GM12878 (cell line): ENCODE measurements at regions not wholly inside any gene's neighbourhood (a gene's known extent, or its start where the extent isn't known, plus 50 kb on each side); places are given as distances from the start of the nearest gene placed in this dataset.

Experiments
- ATAC-seq: fragments of 200-7000 bp; cut with Tn5 transposase; 3 replicates; pipeline ENCODE4 v1.9.1; 2020; ENCODE audit warnings: mild to moderate bottlenecking, moderate library complexity
- BruUV-seq: library from RNA; stranded (reverse); fragments of 400-500 nt; replicated peaks from 2 replicates; lab custom pipeline; 2021; lab: Mats Ljungman, UMichigan
- CTCF ChIA-PET: fragments of 300-600 bp; sonication (Branson Sonifier 250); formaldehyde crosslinking; extraction: SDS; loops from one replicate; lab custom pipeline; 2021; ENCODE audit warnings: inconsistent platforms; lab: Yijun Ruan, JAX
- POLR2A ChIA-PET: fragments of 350-600 bp; formaldehyde crosslinking; extraction: SDS; loops from one replicate; lab custom pipeline; 2021; ENCODE audit warnings: inconsistent platforms; lab: Charles Lee
- RAD21 ChIA-PET: fragments of 300-600 bp; sonication (Branson Sonifier 250); formaldehyde crosslinking; loops from one replicate; lab custom pipeline; 2023; ENCODE audit warnings: antibody characterized with exemption; ENCODE audit not compliant: unreplicated experiment; lab: Charles Lee
- SMC1A ChIA-PET: fragments of 300-600 bp; sonication (Branson Sonifier 250); formaldehyde crosslinking; loops from one replicate; lab custom pipeline; 2023; ENCODE audit not compliant: unreplicated experiment, uncharacterized antibody; lab: Charles Lee
- DNase-seq: peaks from one replicate; pipeline ENCODE4 v3.0.0-alpha.2; 2011; ENCODE audit warnings: low read depth, low spot score
- FAIRE-seq: peaks from 3 replicates; lab custom pipeline; 2011; peaks lifted over from hg19 to GRCh38; lab: Jason Lieb, UNC
- H2AFZ ChIP-seq: 2 replicates; pipeline ENCODE4 v1.6.0; 2011; ENCODE audit warnings: low read depth, low read length, control low read depth; ENCODE audit not compliant: control insufficient read depth
- H3K27ac ChIP-seq: 2 replicates; pipeline ENCODE4 v1.5.1; 2011; ENCODE audit warnings: control low read depth; ENCODE audit not compliant: control insufficient read depth, insufficient read depth
- H3K27me3 ChIP-seq, 2 experiments: replicated peaks in 1 of 2; 2 replicates each; pipeline versions ENCODE4 v1.6.0 to v1.6.1; 2011; ENCODE audit warnings: low read length in 1 of 2; ENCODE audit not compliant: control insufficient read depth in 2 of 2, insufficient read depth in 2 of 2
- H3K36me3 ChIP-seq, 2 experiments: 2 replicates each; pipeline ENCODE4 v1.5.1; 2011; ENCODE audit warnings: low read length in 1 of 2; ENCODE audit not compliant: control insufficient read depth in 2 of 2, insufficient read depth in 2 of 2
- H3K4me1 ChIP-seq: 2 replicates; pipeline ENCODE4 v1.6.1; 2011; ENCODE audit warnings: mild to moderate bottlenecking, low read length, moderate library complexity, mixed read lengths; ENCODE audit not compliant: control insufficient read depth, insufficient read depth
- H3K4me2 ChIP-seq: 2 replicates; pipeline ENCODE4 v1.6.0; 2011; ENCODE audit warnings: control low read depth; ENCODE audit not compliant: control insufficient read depth, insufficient read depth
- H3K4me3 ChIP-seq: fragments of 200-600 bp; sonication (generic); 2 replicates; pipeline ENCODE4 v1.5.1; 2016
- H3K79me2 ChIP-seq: 2 replicates; pipeline ENCODE4 v1.6.0; 2011; ENCODE audit warnings: low read length; ENCODE audit not compliant: control insufficient read depth, insufficient read depth
- H3K9ac ChIP-seq: 2 replicates; pipeline ENCODE4 v1.8.0; 2011; ENCODE audit warnings: low read length, control low read depth, mixed read lengths; ENCODE audit not compliant: control insufficient read depth, insufficient read depth
- H3K9me3 ChIP-seq: replicated peaks from 3 replicates; pipeline ENCODE4 v1.5.1; 2011; ENCODE audit warnings: mild to moderate bottlenecking, low read length; ENCODE audit not compliant: control insufficient read depth, insufficient read depth
- H4K20me1 ChIP-seq: 2 replicates; pipeline ENCODE4 v1.6.0; 2011; ENCODE audit not compliant: control insufficient read depth, insufficient read depth
- ESRRA ChIP-seq: IDR thresholded peaks from 2 replicates; pipeline ENCODE4 v1.6.1; 2012; ENCODE audit warnings: mild to moderate bottlenecking, low read length, improper control_type of control experiment
- IRF3 ChIP-seq: fragments of 450-650 bp; IDR thresholded peaks from 2 replicates; pipeline ENCODE4 v1.6.1; 2014; ENCODE audit warnings: mild to moderate bottlenecking
- REST ChIP-seq: IDR thresholded peaks from 2 replicates; pipeline ENCODE4 v1.6.1; 2012; ENCODE audit warnings: mild to moderate bottlenecking, low read depth, low read length
- WGBS: methylation state at CpG from one replicate; pipeline ENCODE4 v1.1.6; 2016; ENCODE audit warnings: low lambda C conversion rate; ENCODE audit not compliant: insufficient replicate concordance, insufficient coverage; ENCODE audit errors: missing lambda C conversion rate; 5-methylcytosine and 5-hydroxymethylcytosine counted together
- in situ Hi-C: fragments of 300-500 bp; cut with MboI; formaldehyde crosslinking; loops from 9 replicates; pipeline ENCODE4 v1.14.3; 2018; ENCODE audit warnings: mixed read lengths
- intact Hi-C: fragments of 100-400 bp; cut with micrococcal nuclease; formaldehyde crosslinking; loops from one replicate; pipeline ENCODE4 v1.14.2; 2022; ENCODE audit not compliant: unreplicated experiment

- Histone ChIP-seq H3K27me3 (no peaks in the 10 kb centered on the region; a peak in 1 of 4 replicates), H3K9ac (no peak overlapping the region), H3K4me2 (no peak overlapping the region), H3K9me3 (no peaks in the 10 kb centered on the region), H3K36me3 (no peaks in the 10 kb centered on the region), H3K79me2 (no peaks in the 10 kb centered on the region), H3K4me3 (no peak overlapping the region), H2AFZ (no peak overlapping the region), H3K4me1 (no peaks in the 10 kb centered on the region), H4K20me1 (no peaks in the 10 kb centered on the region), H3K27ac (no peak overlapping the region)
- in situ Hi-C loops (no loop called here), intact Hi-C loops (no loop called here)
- POLR2A ChIA-PET: no interaction called here
- RAD21 ChIA-PET: no interaction called here
- ATAC-seq (no peak), FAIRE-seq (no peak), DNase-seq (no peak)
- CTCF ChIA-PET: no interaction called here
- BruUV-seq: no TSS peak
- WGBS: 0% methylated on average over 1 of the region's 1 CpG
- TF ChIP-seq IRF3: no peak
- TF ChIP-seq REST: no peak
- no peak for TF ChIP-seq ESRRA
- SMC1A ChIA-PET: no interaction called here
These were observed 94.3 kb downstream of the RIPK4 start for GRCh38 chr21:41672543-41672915.
